HS-5 (cell line): ENCODE measurements at regions not wholly inside any gene's neighbourhood (a gene's known extent, or its start where the extent isn't known, plus 50 kb on each side); places are given as distances from the start of the nearest gene placed in this dataset.
"Not testable (repeated sequence)": the region's sequence is repeated elsewhere in the genome, so short reads cannot be mapped to it uniquely, and the experiment has no call there.

ENCODE experiments used
- DNase-seq: peaks from one replicate; pipeline ENCODE4 v3.0.0-alpha.2; 2012; ENCODE audit warnings: low read depth

DNA sequence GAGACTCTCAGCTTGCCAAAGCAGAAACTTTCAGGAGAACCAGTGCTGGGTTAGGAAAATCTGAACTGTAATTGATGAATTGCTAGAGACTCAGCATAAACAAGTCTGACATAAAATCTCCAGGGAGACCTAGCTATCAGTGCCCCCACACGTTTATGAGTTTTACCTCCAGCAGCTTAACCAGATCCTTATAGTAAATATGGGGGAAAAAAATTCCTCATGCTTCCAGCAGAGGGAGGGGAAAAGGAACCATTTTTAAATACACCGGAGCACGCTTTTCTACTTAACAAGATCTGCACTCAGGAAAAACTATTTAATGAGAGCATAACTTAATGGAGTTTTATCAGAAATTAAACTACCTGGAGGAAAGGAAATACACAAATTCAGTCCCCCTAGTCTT is 1040.7 kb upstream of the INTU start:
- DNase-seq, result no peak

DNA sequence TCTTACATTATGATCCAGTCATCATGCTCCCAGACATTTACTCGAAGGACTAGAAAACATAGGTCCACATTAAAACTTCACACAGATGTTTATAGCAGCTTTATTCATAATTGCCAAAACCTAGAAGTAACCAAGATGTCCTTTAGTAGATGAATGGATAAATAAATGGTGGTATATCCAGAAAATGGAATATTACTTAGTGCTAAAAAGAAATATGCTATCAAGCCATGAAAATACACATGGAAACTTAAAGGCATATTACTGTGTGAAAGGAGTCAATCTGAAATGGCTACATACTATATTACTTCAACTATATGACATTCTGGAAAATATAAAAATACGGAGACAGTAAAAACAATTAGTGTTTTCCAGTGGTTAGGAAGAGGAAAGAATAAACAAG is 1039.1 kb upstream of the INTU start:
- no peak for DNase-seq

DNA sequence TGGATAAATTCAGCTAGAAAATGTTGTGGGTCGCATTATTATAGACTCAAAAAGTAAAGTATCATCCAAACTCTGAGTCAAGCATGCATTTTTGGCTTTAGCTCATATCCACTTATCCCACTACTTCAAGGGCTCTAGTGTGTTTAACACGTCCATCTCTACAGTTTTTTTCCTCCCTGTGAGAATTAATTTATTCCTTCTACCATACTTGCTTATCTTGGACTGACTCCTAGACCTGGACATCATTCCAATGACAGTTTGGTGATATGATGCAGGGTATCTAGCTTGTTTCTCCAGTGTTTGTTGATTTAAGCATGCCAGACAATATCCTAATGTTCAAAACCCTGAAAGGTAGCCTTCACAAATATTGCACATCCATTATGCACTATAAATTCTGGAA is 1037.1 kb upstream of the INTU start:
- no peak for DNase-seq

DNA sequence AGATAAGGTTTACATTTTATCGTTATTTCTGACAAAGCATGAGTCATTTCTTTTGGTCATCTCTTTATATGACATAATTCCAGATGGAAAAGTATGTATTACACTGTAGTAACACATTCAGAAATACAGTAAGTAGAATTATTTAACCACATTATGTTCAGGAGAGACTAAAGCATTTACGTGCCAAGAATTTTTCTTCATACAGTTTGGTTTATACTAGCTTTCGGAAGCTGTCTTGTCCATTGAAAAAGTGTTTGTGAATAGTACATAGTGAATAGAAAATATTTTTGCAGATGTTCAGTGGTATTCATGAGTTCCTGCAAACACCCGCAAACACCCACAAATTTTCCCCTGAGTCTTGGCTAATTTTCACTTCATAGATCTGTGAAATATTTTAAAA is 1033.0 kb upstream of the INTU start:
- peak; percentile 42 for DNase-seq

DNA sequence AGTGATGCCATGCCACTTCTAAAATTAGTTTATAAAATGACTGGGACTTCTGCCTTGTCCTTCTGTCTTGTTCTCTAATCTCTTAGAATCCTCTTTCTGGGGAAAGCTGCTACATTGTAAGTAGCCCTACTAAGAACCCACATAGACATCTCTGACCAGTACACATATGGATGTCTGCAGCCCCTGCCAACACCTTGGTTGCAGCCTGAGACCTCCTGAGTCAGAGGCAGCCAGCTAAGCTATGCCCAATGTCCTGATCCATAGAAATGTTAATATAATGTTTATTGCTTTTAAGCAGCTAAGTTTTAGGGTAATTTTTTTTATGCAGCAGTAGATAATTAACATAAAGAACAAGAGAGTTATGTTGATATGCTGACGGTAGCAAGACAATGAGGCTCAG is 1029.5 kb upstream of the INTU start:
- no peak for DNase-seq

DNA sequence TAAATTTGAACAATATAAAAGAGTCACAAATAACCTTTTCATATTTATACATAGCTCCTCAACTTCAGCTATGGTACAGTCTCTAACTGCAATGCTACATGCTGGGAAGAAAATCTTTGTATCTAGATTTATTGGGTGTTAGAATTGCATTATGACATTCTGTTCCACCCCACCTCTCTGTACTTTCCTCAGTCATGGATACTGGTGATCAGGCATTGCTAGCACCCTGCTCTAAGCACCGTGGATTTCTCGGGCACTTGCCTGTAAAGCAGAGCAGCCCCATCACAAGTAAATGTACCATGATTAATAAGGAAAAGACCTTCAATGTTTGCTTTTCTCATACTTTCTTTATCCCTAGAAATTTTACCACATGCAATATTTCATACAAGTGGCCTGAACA is 1028.9 kb upstream of the INTU start:
- DNase-seq, result no peak

DNA sequence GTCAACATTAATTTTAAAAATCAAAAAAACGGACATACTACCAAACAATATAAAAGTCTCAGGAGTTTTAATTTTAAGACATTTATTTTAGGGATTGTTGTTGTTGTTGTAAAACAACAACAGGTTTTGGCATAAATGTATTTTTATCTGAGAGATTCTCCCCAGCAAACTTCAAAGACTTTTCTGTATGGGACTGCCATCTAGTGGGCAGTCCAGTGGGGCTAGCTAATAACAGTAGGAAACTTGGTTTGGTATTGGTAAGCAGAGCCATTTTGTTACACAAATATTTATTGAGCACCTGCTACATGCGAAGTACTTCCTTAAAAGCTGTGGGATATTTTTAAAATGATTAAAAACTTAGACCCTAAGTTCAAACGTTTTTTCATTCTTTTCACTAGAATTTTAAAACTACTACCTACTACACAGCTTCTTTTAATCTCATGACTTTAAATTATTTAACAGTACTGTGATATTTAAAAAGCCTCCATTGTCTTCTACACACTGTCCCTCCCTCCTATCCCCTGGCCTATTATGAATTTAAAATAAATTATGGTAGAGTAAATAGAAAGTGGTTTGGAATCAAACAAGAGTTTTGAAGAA is 1028.4 kb upstream of the INTU start:
- DNase-seq, result no peak

DNA sequence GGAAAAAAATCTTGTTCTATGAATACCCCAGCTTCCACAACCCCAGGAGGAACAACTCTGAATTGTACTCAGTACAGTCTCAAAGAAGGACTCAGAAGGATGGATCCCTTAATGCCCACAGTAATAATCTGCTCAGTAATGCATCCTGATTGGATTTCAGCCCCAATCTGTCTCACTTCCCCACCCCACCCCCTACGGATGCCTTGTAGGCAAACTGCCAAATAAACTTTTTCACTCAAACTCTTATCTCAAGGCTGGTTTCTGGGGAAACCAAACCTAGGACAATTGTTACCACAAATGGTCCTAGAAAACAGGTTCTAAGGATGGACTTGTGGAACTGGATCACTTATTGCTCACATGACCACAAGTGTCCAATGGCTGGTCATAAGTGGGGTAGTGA is 1021.8 kb upstream of the INTU start:
- DNase-seq, result no peak

DNA sequence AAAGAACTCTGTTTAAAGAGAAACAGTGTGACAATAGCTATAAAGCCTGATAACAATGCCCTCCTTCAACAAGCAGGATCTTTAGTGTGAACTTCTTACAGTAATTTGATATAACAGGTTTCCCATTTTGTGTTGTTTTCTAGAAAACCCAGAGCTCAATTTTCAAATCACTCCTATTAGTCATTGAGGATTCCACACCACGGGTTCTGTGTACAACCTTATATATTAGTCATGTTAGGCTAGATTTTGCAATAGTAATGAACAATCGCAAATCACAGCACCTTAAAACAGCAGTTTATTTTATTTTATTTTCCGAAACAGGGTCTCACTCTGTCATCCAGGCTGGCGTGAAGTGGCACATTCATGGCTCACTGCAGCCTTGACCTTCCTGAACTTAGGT is 1020.9 kb upstream of the INTU start:
- DNase-seq, result no peak

DNA sequence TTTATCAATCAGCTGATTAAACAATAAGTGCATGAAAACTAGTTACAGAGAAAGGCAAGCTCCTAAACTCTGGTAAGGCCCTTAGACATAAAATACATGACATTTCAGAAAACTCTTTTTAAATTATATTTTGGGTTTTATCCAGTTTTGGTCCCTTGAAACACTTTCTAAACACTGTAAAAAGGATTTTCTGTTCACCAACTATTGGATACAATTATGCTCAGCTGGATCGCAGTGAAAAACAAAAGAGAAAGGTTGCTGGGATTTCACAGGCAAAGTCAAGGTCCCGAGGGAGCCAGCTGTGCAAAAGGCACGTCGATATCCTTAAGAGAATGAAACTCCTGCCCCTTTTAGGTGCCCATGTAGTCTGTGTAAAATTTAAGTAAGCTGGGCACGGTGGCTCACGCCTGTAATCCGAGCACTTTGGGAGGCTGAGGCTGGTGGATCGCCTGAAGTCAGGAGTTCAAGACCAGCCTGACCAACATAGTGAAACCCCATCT is 1018.4 kb upstream of the INTU start:
- DNase-seq, result no peak

DNA sequence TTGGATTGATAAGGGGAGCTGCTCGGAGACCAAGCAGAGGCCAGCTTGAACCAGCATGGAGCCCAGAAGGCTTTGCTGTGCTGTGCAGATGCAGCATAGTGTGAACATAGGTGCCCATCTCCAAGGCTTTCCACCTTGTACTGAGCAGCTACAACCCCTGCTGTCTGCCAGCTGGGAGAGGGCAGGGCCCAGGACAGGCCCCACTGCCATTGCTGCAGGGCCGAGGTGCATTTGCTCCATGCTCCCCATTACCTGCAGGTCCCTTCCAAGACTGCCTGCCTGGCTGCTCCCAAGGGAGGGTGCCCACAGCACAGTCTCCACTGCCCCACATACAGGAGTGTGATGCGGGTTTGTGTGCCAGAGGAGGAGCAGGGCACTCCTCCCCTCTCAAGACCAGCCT is 1016.0 kb upstream of the INTU start:
- DNase-seq, result no peak

DNA sequence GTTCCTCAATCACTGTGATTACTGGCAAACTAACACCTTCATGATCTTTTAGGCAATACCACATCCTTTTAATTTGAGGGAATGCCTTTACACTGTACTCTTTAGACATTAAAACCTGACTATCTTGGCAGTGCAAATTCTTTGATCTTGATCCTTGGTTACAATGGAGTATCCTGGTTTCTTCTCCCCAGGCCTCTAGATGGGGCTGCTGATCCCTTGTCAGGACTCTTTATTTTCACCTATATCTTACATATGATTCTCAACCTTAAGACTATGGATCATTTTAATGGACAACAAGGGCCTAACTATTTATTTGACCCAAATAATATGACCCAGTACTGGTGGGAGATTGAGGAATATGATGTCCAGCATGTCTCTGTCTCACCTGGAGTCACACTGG is 1005.5 kb upstream of the INTU start:
- no peak for DNase-seq

DNA sequence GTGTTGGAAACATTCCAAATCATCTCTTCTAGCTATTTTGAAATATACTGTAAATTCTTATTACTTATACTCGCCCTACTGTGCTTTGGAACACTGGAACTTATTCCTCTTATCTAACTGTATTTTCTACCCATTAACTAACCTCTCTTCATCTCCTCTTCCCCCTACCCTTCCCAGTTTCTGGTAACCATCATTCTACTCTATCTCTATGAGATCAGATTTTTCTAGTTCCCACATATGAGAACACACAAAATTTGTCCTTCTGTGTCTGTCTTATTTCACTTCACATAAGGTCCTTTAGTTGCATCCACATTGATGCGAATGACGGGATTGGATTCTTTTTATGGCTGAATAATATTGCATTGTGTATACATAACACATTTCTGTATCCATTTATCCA is 1003.8 kb upstream of the INTU start:
- no peak for DNase-seq

DNA sequence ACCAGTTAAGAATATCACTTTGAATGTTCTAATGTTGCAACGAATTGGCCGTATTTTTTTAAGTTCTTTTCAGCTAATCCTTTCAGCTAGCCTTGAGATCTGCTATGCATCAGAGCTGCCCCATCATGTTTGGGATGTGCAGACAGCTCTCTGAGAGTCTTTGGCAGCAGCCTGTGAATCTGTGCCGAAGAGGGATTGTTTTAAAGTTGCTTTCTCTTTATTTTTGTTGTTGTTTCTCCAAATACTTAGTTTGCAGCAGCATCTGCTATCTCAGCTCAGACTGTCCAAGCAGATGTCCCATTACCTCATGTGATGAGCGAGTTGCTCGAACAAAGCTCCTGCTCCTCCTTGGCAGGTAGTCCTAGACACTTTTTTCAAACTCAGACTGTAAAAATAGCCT is 1002.5 kb upstream of the INTU start:
- no peak for DNase-seq

DNA sequence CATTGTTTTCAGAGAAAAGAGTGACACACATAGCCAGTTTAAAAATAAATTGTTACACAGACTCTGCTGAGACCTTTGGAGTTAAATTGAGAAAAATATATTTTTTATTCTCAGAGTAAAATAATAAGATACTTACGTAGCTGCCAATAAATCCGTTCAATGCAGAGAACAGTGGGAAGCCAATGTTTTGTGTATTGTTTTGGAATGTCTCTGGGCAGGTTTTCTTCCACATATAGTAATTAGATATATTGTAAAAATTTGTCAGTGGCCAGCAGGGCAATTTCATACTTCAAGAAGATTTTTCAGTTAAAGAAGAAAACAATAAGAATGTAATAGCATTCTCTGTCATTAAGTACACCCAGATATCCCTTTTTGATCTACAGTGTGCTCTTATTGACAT is 999.5 kb upstream of the INTU start:
- no peak for DNase-seq

DNA sequence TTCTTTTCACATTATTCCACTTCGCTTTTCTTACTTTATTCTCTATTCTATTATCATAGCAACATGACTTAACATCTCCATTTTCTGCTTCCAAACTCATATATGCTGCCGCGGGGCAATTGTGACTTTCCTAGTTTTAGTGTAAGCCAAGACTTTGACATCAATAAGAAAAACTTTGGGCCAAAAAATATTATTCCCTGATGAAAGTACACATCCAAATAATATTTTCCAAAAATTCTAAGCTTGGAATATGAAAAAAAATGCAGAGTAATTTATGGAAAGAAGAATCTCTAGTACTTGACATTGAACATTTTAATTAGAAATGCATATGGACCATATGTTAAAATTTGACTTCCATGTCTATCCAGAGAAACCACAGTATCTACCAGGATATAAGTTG is 995.1 kb upstream of the INTU start:
- no peak for DNase-seq

DNA sequence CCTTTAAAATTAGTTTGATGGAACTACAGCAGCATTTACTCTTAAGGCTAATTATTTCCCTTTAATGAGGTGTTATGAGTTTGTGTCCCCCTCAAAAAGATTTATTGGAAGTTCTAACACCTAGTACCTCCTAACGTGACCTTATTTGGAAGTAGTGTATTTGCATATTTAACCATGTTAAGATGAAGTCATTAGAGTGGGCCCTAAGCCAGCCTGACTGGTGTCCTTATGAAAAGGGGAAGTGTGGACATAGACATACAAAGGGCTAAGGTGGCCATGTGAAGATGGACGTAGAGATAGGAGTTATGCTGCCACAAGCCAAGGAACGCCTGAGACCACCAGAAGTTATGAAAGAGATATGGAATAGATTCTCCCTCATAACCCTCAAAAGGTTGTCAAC is 985.4 kb upstream of the INTU start:
- no peak for DNase-seq

DNA sequence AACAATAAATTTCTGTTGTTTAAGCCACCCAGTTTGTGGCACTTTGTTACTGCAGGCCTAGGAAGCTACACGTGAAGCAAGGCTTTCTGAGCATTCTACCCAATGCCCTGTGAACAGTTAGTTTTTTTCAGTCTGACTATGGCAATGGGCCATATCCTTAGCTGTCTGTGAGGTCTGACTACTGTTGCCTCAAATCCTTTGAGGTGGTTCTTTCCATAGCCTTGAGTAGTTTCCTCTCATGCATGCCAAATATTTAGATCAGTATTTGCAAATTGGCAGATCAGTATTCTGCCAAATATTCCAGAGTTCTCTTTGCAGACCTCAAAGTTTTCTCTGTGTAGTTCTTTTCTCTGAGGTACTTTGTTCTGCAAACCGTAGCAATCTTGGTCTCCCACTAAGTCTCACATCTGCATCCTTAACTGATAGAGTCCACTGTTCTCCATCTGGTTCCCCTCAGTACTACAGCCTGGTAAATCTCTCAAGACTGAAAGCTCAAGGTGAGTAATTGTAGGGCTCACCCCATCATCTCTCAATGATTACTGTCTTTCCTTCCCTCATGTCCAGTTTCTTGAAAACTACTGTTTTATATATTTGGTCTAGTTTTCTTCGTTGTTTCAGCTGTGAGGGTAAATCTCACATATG is 984.9 kb upstream of the INTU start:
- no peak for DNase-seq

DNA sequence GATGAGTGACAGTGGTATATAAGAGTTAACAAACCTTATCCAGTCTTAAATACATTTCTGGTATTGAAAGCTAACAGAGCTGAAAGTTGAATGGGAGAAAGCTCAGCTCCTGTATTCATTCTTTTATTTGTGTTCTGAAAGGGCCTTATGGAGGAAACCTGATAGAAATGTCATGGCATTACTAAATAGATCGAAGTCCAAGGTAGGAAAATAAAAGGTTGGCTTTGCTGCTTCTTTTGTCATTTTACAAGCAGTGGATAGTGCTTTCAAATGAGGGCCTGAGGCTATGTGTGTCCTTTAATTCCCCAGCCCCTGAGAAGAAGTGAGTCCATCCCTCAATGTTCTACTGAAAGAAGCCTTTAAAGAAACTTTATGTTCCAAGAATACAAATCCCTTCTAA is 974.3 kb upstream of the INTU start:
- DNase-seq, result no peak

DNA sequence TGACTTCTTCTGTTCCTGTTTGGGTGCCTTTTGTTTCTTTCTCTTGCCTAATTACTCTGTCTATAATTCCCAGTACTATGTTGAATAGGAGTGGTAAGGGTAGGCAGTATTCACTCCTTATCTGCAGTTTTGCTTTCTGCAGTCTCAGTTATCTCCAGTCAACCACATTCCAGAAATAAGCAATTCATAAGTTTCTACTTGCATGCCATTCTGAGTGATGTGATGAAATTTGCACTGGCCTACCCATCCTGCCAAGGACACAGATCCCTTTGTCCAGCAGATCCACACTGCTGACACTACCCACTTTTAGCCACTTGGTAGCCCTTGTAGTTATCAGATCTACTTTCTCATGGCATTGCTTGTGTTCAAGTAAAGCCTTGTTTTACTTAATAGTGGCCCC is 971.6 kb upstream of the INTU start:
- DNase-seq, result no peak

DNA sequence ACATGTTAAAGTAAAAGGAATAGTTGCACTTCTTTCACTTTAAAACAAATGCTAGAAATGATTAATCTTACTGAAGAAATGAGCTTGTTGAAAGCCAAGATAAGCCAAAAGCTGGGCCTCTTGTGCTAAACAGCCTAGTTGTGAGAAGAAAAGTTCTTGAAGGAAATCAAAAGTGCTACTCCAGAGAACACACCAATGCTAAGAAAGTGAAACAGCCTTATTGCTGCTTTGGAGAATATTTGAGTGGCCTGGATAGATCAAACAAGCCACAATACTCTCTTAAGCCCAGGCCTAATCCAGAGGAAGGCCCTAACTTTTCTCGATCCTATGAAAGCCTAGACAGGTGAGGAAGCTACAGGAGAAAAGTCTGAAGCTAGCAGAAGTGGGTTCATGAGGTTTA is 967.9 kb upstream of the INTU start:
- DNase-seq, result no peak

DNA sequence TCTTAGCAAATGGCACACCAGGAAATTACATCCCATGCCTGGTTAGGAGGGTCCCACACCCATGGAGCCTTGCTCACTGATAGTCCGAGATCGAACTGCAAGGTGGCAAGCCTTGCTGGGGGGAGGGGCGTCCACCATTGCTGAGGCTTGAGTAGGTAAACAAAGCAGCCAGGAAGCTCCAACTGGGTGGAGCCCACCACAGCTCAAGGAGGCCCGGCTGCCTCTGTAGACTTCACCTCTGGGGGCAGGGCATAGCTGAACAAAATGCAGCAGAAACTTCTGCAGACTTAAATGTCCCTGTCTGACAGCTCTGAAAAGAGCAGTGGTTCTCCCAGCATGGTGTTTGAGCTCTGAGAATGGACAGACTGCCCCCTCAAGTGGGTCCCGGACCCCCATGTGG is 962.7 kb upstream of the INTU start:
- DNase-seq, result not testable (repeated sequence)

DNA sequence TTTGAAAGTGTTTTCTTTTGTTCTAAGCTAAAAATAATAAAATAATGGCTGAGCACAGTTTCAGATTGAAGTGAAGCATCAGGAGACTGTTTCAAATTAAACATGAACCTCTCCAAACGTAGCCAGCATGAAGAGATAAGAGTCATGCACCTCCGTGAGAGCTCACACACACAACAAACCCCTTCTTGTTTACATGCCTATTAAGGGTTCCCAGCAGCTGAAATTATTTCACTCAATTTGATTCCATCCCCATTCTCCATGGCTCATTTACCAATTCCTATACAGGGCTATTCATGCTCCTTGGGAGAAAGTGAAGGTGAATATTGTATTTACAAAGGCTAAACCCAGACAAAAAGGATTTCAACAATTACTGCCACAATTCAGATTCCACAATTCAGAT is 954.1 kb upstream of the INTU start:
- DNase-seq, result no peak

DNA sequence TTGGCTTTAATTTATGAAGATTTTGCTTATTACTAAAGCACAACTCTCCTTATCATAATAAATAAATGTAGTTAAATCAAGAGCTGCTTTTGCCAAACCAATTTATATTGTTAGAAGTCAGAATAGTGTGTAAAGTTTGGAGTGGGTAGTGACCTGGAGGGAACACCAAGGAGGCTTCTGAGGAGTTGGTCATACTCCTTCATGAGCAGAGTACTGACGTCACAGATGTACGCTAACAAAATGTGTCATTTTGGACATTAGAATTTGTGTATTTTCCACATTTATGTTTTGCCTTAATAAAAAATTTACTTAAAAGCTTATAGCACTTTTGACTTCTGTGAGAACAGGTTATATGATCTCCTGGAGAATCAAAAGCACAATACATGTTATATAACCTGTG is 953.5 kb upstream of the INTU start:
- no peak for DNase-seq
